Gastroesophageal sphincter (tissue), 3 donors: ENCODE measurements at regions not wholly inside any gene's neighbourhood (a gene's known extent, or its start where the extent isn't known, plus 50 kb on each side); places are given as distances from the start of the nearest gene placed in this dataset.

Source experiments
- CTCF ChIP-seq, 4 experiments: fragments of 200-600 bp in 2 of 4; fragments of 450-650 bp in 2 of 4; sonication (generic) in 1 of 4; IDR thresholded peaks; one replicate each; pipeline ENCODE4 v1.5.1; 2017 to 2019; ENCODE audit warnings: antibody characterized with exemption in 4 of 4, mild to moderate bottlenecking in 2 of 4, moderate library complexity in 2 of 4
- EP300 ChIP-seq: sonication (generic); formaldehyde crosslinking; IDR thresholded peaks from one replicate; pipeline ENCODE4 v1.6.1; 2017; ENCODE audit warnings: antibody characterized with exemption, mild to moderate bottlenecking
- POLR2A ChIP-seq, 2 donors: fragments of 450-650 bp; IDR thresholded peaks; one replicate each; pipeline ENCODE4 v1.6.1; 2017; ENCODE audit warnings: antibody characterized with exemption in 2 of 2, mild to moderate bottlenecking in 2 of 2, moderate library complexity in 1 of 2
- POLR2AphosphoS5 ChIP-seq: sonication (generic); formaldehyde crosslinking; IDR thresholded peaks from one replicate; pipeline ENCODE4 v1.6.1; 2017; ENCODE audit warnings: antibody characterized with exemption

GRCh38 chr4:154120006-154120676 lies 331.3 kb upstream of the SFRP2 start:
- TF ChIP-seq POLR2A (IDR thresholded peaks at IDR 0.05) (no peak), CTCF (IDR thresholded peaks at IDR 0.05) (no peak), EP300 (no peak), POLR2AphosphoS5 (no peak)
